NCI-H748 treated with DMSO at 0.1 percent for 48 hours (cell line): ENCODE measurements at regions not wholly inside any gene's neighbourhood (a gene's known extent, or its start where the extent isn't known, plus 50 kb on each side); places are given as distances from the start of the nearest gene placed in this dataset.
A peak's percentile ranks its signal among the peaks of the same experiment; 100 is the strongest.

Experiments used
- DNase-seq: peaks from one replicate; lab custom pipeline; 2025; lab: John Stamatoyannopoulos, UW

- no peak for DNase-seq
These were observed 69.9 kb upstream of the WDR26 start for GRCh38 chr1:224504297-224505041.

GRCh38 chr1:224505454-224506093, 71.0 kb upstream of the WDR26 start:
- no peak for DNase-seq

- no peak for DNase-seq
These were observed 71.7 kb upstream of the WDR26 start for GRCh38 chr1:224506141-224506814.

- DNase-seq, result no peak
These were observed 73.3 kb upstream of the WDR26 start for GRCh38 chr1:224507771-224508523.

- DNase-seq, result no peak
These were observed 75.3 kb upstream of the WDR26 start for GRCh38 chr1:224509907-224510306.

- DNase-seq, result no peak
These were observed 76.5 kb upstream of the WDR26 start for GRCh38 chr1:224510880-224511645.

- DNase-seq, result no peak
These were observed 78.1 kb upstream of the WDR26 start for GRCh38 chr1:224512600-224513151.

- DNase-seq, result no peak
These were observed 78.8 kb upstream of the WDR26 start for GRCh38 chr1:224513383-224513782.

- DNase-seq, result peak; percentile 45
These were observed 79.2 kb upstream of the WDR26 start for GRCh38 chr1:224513787-224514209.

GRCh38 chr1:224517171-224517570, 82.6 kb upstream of the WDR26 start:
- no peak for DNase-seq

GRCh38 chr1:224518528-224518927, 83.9 kb upstream of the WDR26 start:
- no peak for DNase-seq

- no peak for DNase-seq
These were observed 85.3 kb upstream of the WDR26 start for GRCh38 chr1:224519874-224520273.

GRCh38 chr1:224520808-224521207, 86.2 kb upstream of the WDR26 start:
- no peak for DNase-seq

GRCh38 chr1:224521904-224522734, 87.5 kb upstream of the WDR26 start:
- DNase-seq, result no peak

GRCh38 chr1:224523676-224524075, 89.1 kb upstream of the WDR26 start:
- DNase-seq, result no peak

- no peak for DNase-seq
These were observed 90.1 kb upstream of the WDR26 start for GRCh38 chr1:224524679-224525078.

- no peak for DNase-seq
These were observed 90.6 kb upstream of the CNIH3 start for GRCh38 chr1:224525411-224526040.

GRCh38 chr1:224526771-224527170, 89.3 kb upstream of the CNIH3 start:
- DNase-seq, result no peak

- no peak for DNase-seq
These were observed 87.2 kb upstream of the CNIH3 start for GRCh38 chr1:224528900-224529299.

- DNase-seq, result no peak
These were observed 86.3 kb upstream of the CNIH3 start for GRCh38 chr1:224529844-224530243.
